ENCODE measurements at regions not wholly inside any gene's neighbourhood (a gene's known extent, or its start where the extent isn't known, plus 50 kb on each side); places are given as distances from the start of the nearest gene placed in this dataset.

GRCh38 chrX:69263251-69263820 lies 98.1 kb upstream of the PJA1 start:
- no peak for DNase-seq

- DNase-seq, result no peak
Measured at GRCh38 chrX:69262036-69262936, 97.0 kb upstream of the PJA1 start.

GRCh38 chrX:69260169-69260568 lies 94.9 kb upstream of the PJA1 start:
- no peak for DNase-seq

- DNase-seq, result no peak
Measured at GRCh38 chrX:69258893-69259292, 93.6 kb upstream of the PJA1 start.

DNA sequence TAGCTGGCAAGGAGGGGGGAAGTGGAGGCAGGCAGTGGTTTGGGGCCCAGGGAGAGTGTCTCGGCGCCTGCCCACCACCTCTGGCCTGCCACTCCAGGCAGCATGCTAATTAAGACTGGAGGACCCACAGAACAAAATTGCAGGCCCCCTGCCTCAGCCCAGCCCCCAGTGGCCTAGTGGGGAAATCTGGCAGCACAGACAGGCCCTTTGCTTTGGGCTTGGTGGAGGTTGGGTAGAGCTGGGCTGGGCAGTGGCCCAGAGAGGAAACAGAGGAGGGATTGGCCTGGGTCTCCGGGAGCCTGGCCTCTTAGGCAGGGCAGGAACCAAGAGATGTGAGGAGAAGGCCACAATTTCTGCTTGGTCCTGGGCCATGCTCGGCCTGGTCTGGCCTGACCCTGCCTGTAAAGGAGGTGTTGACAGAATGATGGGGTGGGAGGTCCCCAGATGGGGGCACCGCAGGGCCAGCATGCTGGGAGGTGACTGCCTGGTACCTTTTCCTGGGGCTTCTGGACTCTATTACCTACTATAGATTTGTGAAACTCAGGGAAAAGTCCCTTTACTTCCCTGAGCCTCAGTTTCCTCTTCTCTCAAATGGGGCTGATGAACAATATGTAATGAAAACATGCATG lies 92.4 kb upstream of the PJA1 start:
- DNase-seq, result no peak

DNA sequence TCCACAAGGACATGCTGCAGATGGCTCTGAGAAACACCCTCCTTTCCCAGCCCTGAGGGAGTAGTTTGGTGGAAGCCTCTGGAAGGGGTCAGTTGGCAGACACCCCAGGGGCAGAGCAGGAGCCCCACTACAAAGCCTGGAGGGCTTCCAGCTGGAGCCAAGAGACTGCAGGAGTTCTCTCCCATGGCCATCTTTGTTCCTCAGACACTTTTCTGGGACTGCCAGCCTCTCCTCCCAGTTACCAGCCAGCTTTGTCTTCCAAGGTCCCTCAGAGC lies 91.0 kb upstream of the PJA1 start:
- no peak for DNase-seq

DNA sequence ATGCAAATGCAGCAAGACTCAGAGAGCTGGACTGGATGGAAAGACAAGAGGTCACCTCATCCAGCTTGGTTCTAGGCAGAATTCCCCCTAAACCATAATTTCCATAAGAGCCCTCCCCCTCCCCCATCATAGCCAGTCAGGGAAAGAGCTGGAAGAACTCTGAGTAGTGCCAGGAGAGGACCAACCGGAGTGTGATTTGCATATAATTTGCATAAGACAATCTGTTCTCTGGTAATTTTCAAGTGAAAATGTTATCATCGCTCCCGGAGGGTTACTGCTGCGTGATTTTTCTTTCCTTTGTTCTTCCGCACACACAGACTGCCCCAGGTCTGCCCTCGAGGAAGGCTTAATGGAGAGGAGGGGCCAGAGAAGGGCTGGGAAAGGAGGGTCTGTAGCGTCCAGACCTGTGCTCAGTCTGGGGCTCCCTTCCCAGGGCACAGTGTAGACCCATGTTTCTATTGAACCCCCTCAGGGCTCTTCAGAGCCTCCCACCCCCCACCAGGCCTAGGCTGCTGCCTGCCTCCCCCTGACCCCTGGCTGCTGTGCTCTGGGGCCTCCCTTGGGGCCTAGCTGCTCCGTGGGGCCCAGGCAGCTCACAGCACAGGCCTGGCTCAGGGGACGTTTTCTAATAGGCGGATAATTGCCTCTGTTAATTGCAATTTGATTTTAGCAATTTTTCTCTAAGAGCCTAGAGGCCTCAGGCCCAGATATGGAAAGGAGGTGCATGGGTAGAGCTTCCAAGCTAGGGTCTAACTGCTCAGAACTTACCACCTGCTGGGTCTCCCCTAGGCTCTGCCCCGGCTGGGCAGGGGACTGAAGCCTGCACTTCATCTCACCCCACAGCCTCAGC lies 90.4 kb upstream of the PJA1 start:
- DNase-seq, result no peak

GRCh38 chrX:69253821-69254220 lies 88.6 kb upstream of the PJA1 start:
- no peak for DNase-seq

DNA sequence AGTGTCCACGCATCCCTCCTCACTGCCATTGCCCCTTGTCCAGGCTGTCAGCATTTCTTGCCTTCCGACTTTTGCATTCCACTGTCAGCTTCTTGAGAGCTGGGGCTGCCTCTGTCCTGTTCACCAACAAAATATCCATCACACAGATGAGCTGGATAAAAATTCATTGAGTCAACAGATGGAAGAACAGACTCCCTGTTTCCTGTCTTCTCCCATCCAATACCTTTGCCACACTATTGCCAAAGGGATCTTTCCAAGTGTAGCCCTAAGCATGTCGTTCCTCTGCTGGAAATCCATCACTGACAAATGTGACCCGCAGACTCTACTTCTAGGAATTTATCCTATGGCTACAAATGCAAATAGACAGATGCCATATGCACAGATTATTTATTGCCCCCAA lies 78.0 kb upstream of the PJA1 start:
- DNase-seq, result no peak

DNA sequence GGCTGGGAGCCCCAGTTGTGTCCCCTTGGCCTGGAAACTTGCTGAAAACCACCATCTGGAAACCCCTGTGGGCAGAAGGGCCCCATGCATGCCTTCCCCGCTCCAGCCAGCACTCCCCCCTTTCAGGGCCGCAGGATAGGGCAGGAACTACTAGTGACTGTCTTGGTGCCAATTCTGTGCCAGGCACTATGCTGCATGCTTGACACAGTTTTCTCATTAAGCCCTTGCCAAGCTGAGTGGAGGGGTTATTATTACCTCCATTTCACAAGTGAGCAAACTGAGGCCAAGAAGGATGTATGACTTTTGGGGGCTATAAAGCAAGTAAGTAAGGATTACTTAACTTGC lies 73.6 kb upstream of the PJA1 start:
- no peak for DNase-seq

- DNase-seq, result no peak
Measured at GRCh38 chrX:69238114-69238886, 73.0 kb upstream of the PJA1 start.

DNA sequence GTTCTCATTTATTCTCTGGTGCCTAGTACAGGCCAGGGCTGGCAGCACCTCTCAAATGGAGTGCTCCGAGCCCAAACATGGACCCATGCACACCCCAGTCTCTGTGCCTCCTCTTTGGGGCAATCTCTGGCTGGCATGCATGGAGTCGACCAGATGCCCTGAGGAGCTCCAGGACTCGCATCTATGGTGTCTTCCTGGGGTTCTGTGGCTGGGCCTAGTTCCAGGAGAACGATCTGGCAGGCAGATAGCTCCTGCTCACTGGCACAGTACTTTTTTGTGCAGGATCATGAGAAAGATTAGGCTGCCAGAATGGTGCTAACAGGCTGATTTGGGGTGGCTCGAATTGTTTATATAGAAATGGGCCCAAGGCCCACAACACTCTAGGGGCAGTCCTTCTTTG lies 72.0 kb upstream of the PJA1 start:
- DNase-seq, result no peak

DNA sequence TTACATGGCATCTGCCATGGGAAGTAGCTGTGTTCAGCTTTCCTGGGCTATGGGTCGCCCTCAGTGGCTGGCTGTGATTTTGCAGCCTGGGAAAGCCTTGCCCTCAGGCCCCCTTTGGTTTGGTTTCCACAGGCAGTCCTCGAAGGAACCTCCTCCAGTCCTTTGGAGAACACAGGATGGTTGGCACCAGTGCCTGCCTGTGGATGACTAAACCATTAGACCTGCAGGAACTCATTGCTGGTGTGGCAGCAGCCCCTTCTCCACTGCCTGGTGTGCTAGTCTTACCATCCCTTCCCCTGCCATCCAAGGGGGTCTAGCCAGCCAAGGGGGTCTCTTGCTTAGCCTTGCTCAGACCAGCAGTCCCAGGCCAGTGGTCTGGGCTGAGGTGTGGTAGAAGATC lies 71.4 kb upstream of the PJA1 start:
- no peak for DNase-seq

- DNase-seq, result no peak
Measured at GRCh38 chrX:69234624-69235023, 69.4 kb upstream of the PJA1 start.

DNA sequence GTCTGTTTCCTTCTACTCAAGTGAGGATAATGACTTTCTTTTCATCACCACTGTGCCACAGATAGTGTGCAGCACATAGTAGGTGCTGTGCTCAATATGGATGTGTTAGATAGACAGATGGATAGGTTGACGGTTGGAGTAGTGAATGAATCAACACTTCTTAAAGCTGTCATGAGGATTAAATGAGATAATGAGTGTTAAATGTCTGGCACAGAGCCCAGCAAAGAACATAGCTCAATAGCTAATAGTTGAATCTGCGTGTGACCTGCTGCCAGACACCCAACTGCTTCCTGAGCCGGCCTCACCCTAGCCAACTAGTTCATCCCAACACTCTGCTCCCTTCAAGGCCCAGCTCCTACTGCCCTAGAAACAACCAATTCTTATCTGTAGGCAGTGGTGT lies 67.7 kb upstream of the PJA1 start:
- DNase-seq, result no peak

GRCh38 chrX:69231903-69232302 lies 66.7 kb upstream of the PJA1 start:
- DNase-seq, result no peak

DNA sequence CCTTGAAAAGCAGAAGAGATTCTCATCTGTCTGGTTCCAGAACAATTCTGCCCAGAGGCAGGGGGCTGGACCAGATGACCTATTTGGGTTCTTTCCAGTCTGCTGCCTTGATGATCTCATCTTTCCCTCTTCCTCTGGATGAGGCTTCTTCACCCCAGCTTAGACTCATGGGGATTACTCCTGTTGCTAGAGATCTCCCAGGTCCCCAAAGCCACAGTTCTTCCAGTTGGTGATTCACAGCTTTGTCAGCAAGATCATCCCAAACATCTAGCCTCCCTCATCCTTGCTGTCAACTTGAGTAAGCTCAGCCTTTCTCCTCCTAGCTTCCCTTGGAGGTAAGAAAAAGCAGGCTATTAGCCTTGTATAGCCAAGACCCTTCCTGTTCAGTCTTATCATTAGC lies 64.2 kb upstream of the PJA1 start:
- no peak for DNase-seq

GRCh38 chrX:69228732-69229131 lies 63.5 kb upstream of the PJA1 start:
- DNase-seq, result no peak

- DNase-seq, result no peak
Measured at GRCh38 chrX:69226459-69227158, 61.4 kb upstream of the PJA1 start.

DNA sequence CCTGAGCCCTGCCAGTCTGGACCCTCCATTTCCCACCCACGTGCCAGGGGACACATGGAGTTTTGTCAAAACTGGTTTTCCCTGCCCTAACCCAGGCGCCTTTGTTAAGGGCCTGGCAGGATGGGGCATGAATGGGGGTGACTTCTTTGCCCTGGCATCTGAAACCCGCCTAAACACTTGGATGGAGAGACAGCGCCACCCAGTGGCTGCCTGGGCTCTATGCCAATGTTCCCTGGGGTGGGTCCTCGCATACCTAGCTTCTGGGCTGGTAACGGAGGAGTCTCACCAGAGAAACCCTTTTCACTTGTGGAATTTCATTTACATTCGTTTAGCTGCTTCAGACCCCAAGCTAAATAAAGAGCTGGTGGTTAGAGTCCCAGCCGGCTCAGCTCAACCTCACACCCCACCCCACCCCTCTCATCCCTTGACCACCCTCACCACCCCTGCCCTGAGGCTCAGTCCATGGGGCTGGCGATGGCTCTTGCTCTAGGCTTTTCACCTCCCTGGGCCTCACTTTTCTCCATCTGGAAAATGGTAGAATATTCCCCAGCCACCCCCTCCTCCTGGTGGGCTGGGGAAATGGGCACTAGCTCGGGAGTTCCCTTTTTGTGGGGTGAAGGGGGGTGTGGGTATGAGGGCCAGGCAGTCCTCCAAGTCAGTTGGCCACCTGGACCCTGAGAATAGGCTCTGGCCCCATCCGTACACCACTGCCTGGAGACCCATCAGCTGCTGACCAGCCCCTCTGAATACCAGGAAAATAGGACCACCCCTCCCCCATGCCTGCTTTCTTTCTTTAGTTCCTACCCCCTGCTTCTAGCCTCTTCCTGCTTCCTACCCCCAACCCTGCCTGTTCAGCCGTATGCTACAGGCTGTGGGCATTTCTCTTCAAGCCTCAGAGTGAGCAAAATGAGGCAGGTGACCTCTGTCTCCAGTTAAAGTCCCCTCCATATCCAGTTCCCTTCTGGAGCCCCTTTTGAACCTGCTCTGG lies 57.1 kb upstream of the PJA1 start:
- peak; percentile 74 for DNase-seq
